GM18517 (cell line): ENCODE measurements at regions not wholly inside any gene's neighbourhood (a gene's known extent, or its start where the extent isn't known, plus 50 kb on each side); places are given as distances from the start of the nearest gene placed in this dataset.

ENCODE experiments used
- ATAC-seq: cut with Tn5 transposase; IDR thresholded peaks from one replicate; pipeline ENCODE4 v1.9.1; 2021; ENCODE audit warnings: mild to moderate bottlenecking, moderate library complexity; ENCODE audit not compliant: unreplicated experiment

DNA sequence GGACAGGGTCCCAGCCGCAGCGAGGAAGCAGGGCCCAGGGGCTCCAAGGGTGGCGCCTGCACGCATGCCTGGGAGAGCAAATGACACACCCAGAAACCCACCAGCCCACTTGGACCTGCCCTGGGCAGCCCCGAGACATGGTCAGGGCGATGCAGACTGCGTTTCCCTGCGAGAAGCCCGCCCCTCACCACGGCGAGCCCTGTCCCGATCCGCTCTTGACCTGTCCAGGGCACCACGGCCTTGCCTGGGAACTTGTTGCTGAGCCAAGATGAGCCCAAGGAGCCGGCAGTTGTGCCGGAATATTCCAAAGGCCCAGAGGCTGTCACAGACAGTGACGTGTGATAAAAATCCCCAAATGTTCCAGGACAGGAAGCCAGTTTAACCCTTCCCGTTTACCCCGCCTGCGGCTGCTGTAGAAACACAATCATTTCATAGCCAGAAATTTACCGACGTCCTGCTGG, 78.1 kb downstream of the SIK1 start:
- no peak for ATAC-seq

GRCh38 chr21:43348170-43348766, 78.7 kb downstream of the SIK1 start:
- ATAC-seq = no peak

- ATAC-seq = no peak
These were observed 79.3 kb downstream of the SIK1 start for GRCh38 chr21:43347461-43348169.

DNA sequence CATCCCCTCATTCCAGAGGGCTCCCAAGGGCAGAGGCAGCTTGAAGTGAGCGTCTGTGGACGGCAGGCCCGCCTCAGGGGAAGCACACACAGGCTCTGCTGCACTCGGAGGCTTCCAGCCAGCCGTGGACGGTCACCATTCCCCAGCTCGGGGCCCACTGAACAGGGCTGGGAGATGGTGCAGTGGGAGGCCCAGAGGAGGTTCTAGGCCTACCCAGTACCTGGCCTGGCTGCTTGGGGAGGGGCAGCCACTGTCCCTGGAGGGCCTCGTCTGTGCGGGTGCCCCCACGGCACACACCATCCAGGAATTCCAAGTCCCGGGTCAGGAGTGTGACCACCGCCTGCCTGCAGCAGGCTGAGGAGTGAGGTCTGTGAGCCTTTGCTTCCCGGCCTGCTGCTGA, 80.4 kb downstream of the SIK1 start:
- ATAC-seq = no peak

- ATAC-seq = no peak
These were observed 81.1 kb downstream of the SIK1 start for GRCh38 chr21:43345746-43346409.

DNA sequence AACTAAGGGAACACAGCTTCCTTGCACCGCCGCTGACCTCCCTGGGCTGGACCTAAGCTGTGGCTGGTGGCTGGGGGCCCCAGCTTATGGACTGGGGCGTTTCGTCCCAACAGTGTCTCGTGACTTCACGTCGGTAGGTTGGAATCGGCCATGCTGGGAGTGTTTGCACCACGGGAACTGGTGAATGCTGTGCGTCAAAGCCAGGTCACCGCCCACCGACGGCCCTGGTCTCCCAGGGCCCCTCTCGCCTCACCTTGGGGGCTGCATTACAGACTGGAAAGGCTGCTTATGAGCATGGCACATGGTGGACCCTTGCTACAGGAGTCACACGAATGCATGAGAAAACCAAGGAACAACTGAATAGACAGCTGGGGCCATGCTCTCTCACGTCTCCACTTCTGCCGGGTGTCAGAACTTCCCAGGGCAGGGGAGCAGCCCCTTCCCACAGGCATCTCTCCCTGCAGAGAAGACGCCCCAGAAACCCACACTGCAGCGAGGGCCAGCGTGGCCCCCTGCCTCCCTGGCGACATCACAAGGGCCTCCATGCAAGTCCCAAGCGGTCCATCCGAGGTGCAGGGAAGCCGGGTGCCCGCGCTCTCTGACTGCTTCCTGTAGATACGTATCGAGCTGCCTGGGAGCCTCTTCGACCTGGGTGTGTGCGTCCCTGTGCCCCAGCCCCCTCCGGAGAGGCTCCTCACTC, 81.7 kb downstream of the SIK1 start:
- ATAC-seq = no peak

DNA sequence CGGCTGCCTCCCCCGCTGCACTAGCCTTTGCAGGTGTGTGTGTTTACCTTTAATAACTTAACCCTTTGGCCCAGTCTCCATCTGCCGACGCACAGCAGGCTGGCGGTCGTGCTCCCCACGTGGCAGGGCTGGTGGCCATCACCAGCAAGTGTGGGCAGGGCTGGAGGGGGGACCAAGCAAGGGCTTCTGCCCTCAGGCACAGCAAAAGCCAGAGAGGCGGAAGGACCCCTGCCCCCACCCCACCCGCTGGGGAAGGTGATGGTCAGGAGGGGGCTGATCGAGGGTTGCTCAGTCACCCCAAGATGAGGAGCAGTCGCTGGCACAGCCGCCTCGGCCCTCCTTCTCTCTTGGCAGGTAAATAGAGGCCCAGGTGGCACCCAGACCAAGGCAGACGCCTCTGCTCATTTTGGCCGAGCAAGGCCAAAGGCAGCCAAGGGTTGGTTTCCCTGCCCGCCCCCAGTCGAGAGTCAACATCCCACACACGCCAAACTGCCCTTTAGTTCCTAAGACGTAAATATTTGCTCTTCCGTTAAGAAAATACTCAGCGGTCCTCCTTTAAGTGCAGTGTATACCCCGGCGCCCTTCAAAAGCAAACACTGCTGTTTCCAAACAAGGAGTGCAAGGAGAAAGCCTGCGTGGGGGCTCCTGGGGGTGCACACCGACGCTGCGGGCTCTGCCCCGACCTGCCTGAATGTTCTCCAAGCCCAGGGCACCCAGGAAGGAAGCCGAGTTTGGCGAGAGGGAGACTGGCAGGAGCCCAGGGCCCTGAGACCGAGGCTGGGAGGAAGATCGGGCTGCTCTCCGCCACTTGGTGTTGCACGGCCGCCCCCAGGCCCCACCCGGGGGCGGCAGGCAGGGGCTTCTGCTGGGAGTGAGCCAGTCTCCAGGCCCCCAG, 82.7 kb downstream of the SIK1 start:
- ATAC-seq = no peak

- no peak for ATAC-seq
These were observed 83.6 kb downstream of the SIK1 start for GRCh38 chr21:43343095-43343991.

GRCh38 chr21:43342301-43342881, 84.5 kb downstream of the SIK1 start:
- ATAC-seq = no peak

GRCh38 chr21:43341378-43342161, 85.4 kb downstream of the SIK1 start:
- ATAC-seq = no peak

DNA sequence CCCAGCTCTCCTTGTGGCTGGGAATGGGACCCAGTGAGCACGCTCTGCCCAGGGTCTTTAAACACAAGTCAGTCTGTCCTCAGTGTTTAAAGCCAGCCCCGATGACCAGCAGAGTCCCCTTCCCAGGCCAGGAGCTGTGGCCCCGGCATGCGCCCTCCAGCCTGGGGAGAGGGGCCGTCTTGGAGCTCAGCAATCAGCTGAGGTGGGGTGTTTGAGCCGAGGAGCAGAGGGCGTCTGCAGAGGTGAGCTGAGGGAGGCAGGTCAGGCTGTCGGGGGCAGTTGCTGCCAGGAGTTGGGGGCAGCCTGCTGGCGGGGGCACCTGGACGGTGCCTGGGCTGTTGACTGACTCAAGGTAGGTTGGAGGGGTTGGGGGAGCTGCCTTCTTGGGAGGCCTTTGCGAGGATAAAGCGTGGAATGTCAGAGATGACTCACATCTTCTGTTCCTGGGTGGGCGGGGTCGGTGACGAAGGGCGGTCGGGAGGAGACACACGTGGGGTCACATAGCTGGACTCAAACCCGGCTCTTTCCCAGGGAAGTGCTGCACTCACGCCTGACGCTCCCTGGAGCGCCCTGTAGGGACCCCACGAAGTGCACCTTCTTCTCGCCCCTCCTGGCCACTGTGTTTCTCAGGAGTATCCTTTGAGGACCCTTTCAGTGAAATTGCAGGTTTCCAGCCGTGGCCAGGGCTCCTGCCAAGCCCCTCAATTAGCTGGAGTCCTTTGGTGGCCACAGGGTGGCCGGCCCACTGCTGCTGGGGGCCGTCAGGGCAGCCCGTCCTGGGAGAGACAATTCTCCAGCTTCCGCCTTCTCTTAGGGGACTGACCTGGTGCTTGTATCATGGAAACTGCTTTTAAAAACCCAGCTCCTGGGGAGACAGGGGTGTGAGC, 86.2 kb downstream of the SIK1 start:
- ATAC-seq = no peak

DNA sequence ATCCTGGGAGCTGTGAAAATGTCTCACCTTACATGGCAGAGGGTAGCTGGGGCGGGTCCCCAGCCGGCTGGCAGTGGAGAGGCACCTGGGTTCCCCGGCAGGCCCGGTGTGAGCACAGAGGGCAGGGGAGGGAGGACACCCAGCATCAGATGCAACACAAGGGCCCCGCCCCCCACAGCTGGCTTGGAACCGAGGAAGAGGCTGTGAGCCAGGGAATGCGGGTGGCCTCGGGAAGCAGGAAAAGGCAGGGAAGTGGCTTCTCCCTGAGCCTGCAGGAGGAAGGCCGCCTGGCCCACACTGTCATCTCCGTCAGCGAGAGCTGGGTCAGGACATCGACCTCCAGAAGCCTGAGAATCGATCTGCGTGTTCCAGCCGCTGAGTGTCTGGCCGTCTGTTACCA, 87.3 kb downstream of the SIK1 start:
- ATAC-seq = no peak

DNA sequence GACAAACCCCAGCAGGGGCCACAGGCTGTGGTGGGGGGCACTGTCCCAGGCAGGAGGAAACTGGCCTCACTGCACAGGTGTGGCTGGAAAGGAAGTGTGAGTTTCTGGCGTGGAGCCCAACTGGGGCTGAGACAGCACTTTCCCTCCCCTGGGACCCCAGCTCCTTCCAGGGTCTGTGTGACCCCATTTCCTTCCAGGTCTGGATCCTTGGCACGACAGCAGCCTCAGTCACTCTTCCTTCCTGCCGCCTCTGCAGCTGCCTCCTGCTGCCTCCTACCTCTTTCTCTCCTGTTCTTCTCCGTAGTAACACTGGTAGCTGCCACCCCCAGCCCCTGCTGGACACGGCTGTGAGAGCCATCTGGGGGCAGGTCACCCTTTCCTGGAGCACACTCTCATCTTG, 88.0 kb downstream of the SIK1 start:
- ATAC-seq = no peak

DNA sequence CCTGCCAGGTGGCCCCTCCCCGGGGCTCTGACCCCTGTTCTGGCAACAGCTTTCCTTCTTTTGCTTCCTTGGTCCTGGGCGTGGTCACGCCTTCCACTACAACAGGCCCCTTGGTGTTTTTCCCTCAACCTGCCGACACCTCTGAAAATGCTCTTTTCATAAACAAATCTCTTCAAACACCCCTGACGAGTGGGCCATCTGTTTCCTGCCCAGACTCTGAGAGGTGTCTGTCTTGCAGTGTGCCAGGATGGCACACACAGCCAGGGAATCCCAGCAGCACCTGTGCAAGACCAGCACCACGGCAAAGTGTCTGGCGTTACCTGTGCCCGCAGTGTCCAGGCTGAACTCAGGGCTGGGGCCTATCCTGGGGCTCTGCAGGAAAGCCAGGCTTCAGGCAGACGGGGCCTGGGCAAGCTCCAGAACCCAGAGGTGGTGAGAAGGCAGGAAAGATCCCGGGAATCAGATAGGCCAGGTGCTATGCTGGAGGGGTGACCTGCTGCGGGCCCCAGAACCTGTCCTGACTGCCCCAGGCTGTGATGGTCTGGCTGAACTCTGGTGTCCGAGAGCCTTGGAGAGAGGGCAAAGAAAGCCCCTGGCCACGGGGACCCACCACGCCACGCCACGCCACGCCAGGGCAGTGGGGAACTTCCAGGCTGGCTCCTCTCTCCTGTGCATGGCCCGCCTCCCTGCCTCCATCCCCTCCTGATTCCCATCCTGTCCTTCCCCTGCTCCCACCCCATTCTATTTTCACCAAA, 88.9 kb downstream of the SIK1 start:
- ATAC-seq = no peak

DNA sequence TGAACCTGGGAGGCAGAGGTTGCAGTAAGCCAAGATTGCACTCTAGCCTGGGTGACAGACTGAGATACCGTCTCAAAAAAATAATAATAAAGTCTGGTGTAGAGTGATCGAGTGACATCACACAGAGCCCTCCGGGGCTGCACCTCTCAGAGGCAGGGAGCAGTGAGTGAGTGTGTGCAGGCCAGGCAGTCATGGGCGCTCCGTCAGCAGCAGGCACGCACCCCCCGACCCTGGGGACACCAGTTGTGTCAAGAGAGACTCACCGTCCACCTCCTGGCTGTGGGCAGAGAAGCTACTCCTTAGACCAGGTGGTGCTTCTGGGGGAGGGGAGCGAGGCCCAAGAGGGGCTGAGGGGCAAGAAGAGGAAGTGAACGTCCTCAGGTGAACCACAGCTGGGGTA, 91.8 kb downstream of the SIK1 start:
- no peak for ATAC-seq

DNA sequence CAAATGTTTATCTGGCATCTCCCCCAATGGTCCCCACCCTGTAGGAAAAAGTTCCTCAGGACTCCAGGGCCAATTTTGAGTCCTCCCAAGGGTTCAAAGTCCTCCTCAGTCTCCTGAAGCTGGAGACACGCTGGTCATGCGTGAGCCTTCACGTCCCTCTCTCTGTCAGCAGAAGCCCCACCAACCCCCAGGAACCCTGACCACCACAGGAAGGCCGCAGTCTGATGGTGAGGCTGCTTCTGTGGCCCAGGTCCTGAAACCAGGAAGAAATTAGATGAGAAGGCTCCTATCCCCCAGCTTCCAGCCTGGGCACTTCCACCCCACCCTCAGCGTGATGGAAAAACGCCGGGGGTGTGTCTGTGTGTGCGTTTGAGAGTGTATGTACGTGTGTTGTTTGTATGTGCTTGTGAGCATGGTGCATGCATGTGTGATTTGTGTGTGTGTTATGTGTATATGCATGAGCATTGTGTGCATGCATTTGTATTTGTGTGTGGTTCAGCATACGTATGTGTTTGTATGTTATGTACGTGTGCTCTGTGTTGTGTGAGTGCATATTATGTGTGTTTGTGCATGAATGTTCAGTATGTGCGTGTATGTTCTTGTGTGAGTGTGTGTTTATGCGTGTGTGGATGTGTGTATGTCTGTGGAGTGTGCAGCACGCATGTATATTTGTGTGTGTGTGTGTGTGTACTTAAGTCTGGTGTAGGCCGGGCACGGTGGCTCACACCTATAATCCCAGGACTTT, 92.5 kb downstream of the SIK1 start:
- no peak for ATAC-seq
